GM19467 (cell line): ENCODE measurements at regions not wholly inside any gene's neighbourhood (a gene's known extent, or its start where the extent isn't known, plus 50 kb on each side); places are given as distances from the start of the nearest gene placed in this dataset.
"Not testable (repeated sequence)": the region's sequence is repeated elsewhere in the genome, so short reads cannot be mapped to it uniquely, and the experiment has no call there.

Experiments used
- ATAC-seq: cut with Tn5 transposase; IDR thresholded peaks from one replicate; pipeline ENCODE4 v1.9.1; 2021; ENCODE audit warnings: mild to moderate bottlenecking, moderate library complexity; ENCODE audit not compliant: unreplicated experiment

DNA sequence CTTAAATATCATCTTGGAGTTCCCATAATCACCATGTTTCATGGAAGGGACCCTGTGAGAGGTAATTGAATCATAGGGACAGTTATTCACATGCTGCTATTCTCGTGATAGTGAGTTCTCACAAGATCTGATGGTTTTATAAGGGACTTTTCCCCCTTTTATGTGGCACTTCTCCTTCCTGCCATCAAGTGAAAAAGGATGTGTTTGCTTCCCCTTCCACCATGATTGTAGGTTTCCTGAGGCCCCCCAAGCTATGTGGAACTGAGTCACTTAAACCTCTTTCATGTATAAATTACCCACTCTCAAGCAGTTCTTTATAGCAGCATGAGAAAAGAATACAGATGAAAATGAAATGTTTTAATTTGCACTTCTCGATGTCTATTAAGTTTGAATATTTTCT, 112.0 kb downstream of the ZNF648 start:
- ATAC-seq = no peak

DNA sequence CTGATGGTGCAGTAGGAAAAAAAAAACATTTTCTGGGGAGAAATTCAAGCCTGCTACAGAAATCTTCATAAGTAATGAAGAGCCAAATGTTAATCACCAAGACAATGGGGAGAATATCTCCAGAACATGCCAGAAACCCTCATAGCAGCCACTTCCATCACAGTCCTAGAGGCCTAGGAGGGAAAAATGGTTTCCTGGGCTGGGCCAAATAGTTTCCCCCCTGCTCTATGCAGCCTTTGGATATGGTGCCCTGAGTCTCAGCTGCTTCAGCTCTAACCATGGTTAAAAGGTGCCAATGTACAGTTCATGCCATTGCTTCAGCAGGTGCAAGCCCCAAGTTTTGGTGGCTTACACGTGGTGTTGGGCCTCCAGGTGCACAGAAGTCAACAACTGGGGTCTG, 113.1 kb downstream of the ZNF648 start:
- ATAC-seq = no peak

DNA sequence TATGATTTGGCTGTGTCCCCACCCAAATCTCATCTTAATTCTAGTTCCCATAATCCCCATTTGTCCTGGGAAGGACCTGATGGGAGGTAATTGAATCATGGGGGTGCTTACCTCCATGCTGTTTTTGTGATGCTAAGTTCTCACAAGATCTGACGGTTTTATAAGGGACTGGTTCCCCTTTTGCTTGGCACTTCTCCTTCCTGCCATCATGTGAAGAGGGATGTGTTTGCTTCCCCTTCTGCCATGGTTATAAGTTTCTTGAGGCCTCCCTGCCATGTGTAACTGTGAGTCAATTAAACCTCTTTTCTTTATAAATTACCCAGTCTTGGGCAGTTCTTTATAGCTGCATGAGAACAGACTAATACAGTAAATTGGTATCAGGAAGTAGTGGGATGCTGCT, 114.1 kb downstream of the ZNF648 start:
- ATAC-seq = no peak

DNA sequence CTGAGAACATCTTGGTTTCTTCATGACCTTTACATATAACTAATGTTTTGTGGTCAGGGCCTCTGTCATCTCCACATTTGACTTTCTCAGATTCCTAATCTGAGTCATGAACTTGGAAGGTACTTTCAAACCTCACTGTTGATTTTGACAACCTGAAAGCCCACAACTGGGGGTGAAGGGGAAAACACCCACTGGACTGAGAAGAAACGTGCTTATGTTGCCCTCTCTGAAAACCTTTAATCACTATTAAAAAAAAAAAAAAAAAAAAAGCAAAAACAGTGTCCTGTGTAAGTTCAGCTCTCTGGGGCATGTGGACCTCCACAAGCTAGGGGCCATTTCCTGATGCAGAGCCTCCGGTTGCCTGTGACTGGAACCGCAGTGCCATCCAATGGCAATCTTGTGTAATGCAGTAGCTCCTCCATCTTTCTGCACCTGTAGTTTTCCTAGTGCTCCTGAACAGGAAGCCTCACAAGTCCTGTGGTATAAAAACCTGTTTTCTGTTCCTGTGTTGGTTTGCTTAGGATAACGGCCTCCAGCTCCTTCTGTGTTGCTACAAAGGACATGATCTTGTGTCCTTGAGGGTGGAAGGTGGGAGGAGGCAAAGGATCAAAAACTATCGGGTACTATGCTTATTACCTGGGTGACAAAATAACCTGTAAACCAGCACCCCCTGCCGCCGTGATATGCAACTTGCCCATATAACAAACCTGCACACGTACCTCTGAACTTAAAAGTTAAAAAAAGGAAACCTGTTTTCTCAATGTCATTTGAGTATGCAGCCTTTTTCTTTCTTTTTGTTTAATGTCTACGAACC, 124.5 kb downstream of the ZNF648 start:
- peak; percentile 85 for ATAC-seq

DNA sequence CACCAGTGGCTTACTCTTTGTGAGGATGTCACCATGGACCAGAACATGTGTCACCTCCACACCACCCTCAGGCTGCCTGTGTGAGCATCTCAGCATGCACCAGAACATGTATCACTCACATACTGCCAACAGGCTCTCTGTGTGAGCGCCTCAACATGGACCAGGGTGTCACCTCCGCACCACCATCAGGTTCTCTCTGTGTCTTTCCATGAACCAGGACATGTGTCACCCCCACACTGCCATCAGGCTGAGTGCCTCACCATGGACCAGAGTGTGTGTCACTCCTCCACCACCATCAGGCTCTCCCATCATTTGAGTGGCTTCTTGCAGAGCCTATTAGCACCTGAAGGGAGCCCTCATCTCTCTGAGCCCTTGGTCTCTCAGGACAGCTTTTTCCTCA, 125.2 kb downstream of the ZNF648 start:
- peak; percentile 10 for ATAC-seq

DNA sequence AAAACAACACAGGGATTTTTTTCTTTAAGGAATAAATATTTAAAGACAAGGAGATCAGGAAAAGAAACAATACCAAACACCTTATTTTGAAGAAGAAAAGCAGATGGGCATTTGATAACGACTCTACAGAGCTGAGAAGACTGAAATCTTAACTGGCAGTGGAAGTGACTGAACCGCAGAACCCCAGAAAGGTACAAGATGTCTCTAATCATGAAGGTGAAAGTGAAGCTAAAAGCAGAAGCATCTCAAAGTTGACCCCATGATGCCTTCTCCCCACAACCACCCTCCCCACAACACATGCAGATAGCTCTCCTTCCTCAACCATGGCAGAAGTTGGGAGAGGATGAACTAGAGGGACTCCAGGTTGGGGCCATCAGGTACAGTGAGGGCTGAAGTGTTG, 129.6 kb downstream of the ZNF648 start:
- no peak for ATAC-seq

DNA sequence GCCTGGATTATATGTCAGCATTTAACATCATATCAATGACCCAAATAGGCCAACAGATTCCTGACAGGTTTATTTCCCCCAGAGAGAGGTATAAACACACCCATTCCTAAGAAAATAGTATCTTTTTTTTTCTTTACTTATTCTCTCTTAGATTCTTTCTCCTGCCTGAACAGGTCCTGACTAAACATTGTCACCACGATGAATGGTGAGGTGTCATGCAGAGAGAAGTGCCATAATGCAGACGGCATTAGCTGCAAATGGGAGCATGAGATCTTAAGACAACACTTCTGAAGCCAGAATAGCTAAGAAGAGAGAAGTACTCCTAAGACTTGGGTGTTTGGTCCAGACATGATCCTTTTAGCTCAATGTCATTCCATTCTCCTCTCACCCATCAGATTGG, 131.3 kb downstream of the ZNF648 start:
- ATAC-seq = no peak

DNA sequence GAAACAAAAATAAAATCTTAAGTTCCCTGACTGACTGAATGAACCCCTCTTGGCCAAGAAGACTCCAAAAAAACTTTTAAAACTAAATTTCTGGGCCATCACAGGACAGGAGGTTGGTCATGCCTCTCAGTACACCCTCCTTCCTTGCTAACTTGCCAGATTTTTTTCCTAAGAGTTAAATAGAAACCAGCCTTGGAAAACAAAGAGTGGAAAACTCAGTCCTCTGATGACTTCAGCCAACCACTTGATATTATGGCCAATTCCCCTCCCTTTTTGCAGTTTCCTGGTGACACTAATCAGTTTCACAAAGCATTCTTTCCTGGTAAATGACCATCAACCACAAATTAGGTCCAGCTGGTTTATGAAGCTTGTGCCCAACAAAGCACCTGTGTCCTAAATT, 134.8 kb downstream of the ZNF648 start:
- no peak for ATAC-seq

DNA sequence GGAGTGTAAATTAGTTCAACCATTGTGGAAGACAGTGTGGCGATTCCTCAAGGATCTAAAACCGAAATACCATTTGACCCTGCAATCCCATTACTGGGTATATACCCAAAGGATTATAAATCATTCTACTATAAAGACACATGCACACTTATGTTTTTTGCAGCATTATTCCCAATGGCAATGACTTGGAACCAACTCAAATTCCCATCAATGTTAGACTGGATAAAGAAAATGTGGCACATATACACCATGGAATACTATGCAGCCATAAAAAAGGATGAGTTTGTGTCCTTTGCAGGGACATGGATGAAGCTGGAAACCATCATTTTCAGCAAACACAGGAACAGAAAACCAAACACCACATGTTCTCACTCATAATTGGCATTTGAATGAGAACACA, 137.5 kb downstream of the ZNF648 start:
- not testable (repeated sequence) for ATAC-seq

DNA sequence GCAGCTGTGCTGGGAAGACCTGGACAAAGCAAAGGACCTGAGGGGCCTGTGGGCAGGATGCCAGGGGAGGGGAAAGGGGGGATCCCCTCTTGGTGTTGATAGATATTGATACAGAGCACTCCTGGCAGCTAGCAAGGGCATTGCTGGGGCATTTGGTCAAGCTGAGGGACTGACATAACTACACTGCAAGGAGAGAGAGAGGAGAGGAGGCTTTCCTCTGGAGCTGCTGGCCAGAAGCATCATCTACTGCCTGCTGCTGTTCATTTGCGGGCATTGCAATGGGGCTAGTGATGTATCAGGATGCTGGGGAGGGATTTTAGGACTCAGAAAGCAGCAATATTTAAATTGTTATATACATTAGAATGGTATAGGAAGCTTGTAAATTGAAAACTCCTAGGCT, 142.0 kb downstream of the ZNF648 start:
- no peak for ATAC-seq

DNA sequence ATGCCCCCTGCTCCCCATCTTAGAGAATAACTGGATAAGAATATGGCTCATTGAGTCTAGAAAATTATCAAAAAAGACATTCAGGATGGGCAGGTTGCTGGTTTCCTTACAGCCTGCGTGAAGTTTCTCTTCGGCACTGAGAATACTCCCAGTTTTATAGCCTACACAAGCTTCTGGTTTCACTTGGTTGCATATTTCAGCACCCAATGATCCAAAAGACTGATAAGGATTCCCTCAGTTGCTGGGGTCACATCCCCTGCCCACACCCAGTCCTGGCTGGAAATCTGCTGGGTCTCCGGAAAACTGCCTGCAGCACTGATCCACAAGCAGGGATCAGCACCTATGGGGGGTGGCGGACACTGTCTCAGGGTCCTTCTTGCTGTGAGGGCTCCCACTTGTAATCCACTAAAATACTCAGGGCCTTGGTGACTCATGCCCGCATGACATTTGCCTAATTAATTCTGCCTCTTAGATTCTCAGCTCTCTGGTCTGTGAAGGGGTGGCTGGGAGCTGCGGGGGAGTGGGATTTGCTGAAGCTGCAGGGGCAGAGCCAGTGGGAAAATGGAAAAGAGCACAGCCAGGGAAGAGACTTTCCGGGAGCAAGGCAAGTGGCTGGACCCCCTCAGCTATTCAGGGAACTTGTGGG, 142.5 kb downstream of the ZNF648 start:
- ATAC-seq = no peak

DNA sequence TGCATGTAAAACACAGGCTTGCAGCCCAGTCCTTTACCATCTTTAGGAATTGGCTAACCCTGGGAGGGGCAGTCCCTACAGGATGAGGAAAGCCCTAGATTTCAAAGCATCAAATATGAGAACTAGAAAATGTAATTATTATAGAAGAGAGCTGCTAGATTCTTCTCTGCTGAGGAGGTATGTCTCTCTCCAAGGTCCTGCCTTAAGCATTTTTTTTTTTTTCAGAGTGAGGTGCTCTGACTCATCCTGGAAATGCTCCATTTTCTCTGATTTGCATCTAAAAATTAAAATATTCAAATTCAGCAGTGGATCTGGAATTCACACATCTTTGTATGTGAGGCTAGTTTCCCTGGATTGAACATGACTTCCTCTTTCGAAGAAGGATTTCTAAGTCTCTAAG, 149.8 kb downstream of the ZNF648 start:
- ATAC-seq = no peak

DNA sequence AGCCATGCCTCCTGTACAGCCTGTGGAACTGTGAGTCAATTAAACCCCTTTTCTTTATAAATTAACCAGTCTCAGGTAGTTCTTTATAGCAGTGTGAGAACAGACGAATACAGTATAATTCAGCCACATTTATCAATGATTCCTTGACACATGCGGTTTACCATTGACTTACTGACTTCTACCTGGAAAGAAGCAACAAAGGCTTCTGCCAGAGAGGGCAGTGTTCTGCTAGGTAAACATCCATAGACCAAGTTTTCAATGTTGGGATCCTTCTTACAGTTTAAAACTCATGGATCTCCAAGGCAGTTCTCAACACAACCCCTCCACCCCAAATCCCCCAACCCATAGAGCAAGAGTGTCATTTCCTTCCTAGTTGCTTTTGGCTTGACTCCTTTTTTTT, 150.6 kb downstream of the ZNF648 start:
- no peak for ATAC-seq

DNA sequence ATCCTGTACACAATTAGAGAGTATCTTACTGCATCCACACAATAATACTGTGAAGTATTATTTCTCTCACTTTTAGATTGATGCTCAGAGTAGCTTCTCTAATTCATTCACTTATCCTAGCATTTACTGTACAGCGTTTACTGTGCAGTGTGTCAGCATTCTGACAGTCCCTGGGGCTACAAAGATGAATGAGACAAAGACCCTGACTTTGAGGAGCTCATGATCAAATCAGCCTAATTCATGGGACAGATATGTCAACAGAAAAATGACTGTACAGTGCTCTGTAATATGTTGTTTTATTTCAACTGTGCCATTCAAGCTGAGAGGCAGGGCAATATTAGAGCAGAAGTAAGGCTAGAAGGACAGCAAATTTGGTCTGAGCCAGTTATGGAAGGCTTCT, 152.5 kb downstream of the ZNF648 start:
- no peak for ATAC-seq

DNA sequence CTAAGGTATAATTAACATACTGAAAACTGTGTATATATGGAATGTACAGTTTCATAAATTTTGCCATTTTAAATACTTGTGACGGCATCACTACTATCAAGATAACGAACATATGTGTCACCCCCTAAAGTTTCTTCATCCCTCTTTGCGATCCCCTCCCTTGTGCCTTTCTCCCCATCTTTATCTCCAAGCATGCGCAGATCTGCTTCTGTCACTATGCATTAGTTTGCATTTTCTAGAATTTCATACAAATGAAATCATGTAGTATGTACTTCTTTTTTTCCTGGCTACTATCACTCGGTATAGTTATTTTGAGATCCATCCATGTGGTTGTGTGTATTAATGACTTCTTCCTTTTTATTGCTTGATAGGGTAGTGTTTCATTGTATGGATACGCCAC, 154.9 kb downstream of the ZNF648 start:
- ATAC-seq = no peak

DNA sequence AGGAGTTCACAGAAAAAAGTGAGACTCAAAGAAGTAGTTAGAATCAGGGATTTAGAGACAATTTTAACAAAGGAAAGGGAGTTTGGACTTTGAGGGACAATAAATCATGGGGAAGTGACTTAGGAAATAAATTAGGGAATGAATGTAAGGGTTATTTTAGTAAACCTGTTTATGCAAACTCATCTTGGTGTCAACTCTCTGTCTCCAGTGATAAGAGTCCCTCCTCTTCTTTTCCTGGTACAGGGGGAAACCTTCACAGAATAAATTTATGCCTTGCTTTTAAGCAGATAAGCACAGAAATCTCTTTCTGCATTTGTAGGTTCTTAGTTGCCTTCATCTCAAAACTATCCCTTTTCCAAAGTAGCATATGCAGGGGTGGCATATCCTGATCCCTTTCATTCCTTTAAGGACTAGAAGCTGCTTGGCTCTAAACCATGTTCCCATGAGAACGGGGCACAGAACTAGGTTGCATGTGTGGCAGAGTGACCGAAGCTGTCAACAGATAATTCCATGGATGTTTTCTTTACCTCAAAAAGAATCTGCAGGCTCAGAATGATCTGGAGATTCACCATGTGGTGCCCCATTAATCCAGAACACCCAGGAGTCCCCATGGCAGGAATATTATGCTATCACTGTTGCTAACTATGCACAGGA, 155.4 kb downstream of the ZNF648 start:
- ATAC-seq = no peak

DNA sequence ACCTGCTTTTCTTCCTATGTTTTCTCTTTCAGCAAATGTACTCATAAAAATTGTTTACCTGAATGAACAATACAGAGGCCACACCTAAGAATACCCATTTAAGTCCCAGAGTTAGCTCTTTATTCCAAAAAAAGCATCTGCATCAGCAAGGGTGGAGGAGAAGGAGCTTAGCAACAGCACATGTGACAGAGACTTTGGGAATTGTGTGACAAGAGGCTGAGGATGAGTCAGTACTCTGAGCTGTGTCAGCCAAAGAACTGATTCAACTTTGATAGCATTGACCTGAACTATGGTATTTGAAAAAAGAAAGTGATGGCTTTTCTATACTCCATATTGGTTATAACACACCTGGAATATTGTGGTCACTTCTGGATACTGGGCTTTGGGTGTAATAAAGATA, 162.7 kb downstream of the ZNF648 start:
- ATAC-seq = no peak

DNA sequence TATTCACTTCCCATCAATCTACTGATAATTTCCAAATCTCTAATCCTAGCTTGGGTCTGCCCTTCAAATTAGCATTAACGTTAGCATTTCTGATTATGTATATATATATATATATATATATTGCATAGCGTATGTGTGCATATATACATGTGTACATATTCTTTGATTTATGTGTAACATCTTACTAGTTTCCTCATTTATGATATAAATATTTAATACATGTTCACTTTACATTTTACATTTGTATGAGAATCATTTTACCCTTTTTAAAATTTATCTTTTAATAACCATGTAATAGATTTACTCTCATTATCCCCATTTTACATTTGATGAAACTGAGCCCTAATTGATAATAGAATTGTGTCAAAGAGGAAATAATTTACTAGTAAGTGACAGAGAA, 164.7 kb downstream of the ZNF648 start:
- ATAC-seq = no peak

DNA sequence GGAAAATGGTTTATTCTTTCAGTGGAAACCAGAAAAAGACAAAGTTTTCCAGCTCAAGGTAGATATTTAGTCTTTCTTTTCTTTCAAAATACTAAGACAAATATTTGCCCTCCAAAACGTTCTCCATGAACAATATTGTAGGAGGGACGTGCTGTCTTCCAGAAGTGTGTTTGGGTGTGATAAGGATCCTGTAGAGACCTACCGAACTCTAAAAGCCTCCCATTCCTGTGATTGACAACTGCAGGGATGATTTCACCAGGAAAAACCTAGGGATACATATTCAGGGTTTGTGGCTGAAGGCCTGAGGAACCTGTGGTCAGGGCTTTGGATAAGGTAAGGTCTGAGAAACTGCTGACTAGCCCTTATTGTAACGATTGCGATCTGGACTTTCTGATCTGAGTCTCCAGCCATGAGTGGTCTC, 167.1 kb downstream of the ZNF648 start:
- ATAC-seq = no peak

DNA sequence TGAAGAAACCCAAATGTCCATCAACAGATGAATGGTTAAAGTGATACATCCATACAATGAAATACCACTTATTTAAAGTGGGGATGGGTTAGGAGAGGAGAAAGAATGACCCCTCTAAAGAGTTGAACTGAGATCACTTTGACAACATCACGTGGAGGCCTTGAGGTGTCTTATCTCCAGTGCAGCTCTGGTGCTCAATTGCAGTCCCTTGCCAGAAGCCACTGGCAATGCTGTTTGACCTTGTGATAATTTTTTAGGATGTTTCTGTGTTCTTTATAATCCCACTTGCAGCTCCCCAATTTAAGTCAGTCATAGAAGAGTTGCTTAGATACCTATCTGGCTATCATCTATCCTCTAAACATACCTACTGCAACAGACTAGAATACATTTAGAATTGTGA, 167.6 kb downstream of the ZNF648 start:
- ATAC-seq = no peak

DNA sequence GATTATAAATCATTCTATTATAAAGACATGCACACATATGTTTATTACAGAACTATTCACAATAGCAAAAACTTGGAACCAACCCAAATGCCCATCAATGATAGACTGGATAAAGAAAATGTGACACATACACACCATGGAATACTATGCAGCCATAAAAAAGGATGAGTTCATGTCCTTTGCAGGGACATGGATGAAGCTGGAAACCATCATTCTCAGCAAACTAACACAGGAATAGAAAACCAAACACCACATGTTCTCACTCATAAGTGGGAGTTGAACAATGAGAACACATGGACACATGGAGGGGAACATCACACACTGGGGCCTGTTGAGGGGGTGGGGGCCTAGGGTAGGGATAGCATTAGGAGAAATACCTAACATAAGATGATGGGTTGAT, 168.4 kb downstream of the ZNF648 start:
- ATAC-seq = not testable (repeated sequence)

DNA sequence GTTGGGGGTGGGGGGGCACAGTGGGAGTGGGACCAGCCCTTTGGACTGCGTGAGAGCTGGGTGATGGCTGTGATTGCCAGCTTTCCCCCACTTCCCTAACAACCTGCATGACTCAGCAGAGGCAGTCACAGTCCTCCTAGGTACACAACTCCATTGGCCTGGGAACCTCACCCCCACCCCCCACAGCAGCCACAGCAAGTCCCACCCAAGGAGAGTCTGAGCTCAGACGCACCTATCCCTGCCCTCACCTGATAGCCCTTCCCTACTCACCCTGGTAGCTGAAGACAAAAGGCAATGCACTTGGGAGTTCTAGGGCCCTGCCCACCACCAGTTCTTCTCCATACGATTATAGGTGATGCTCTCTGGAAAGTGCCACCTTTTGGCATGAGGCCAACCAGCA, 188.9 kb downstream of the ZNF648 start:
- ATAC-seq = no peak
